GM23338 (cell line): ENCODE measurements at regions not wholly inside any gene's neighbourhood (a gene's known extent, or its start where the extent isn't known, plus 50 kb on each side); places are given as distances from the start of the nearest gene placed in this dataset.

ENCODE experiments used
- ATAC-seq: fragments of 200-7000 bp; cut with Tn5 transposase; 3 replicates; pipeline ENCODE4 v1.9.1; 2020
- DNase-seq: peaks from one replicate; pipeline ENCODE4 v3.0.0-alpha.2; 2015; ENCODE audit warnings: low spot score
- H2AFZ ChIP-seq: fragments of 200-600 bp; sonication (generic); 2 replicates; pipeline ENCODE4 v1.8.0; 2016; ENCODE audit warnings: antibody characterized with exemption, mild to moderate bottlenecking, moderate library complexity
- H3F3A ChIP-seq: fragments of 200-600 bp; sonication (generic); replicated peaks from 2 replicates; pipeline ENCODE4 v1.8.0; 2017; ENCODE audit warnings: antibody characterized with exemption, mixed run types, low read depth
- H3K27ac ChIP-seq: fragments of 200-600 bp; sonication (generic); 2 replicates; pipeline ENCODE4 v1.6.1; 2016; ENCODE audit warnings: low read depth
- H3K27me3 ChIP-seq: fragments of 200-600 bp; sonication (generic); 2 replicates; pipeline ENCODE4 v1.8.0; 2016; ENCODE audit warnings: mild to moderate bottlenecking, mixed run types, moderate library complexity; ENCODE audit not compliant: insufficient read depth
- H3K36me3 ChIP-seq: fragments of 200-600 bp; sonication (generic); 2 replicates; pipeline ENCODE4 v1.8.0; 2016; ENCODE audit warnings: mild to moderate bottlenecking; ENCODE audit not compliant: insufficient read depth
- H3K4me1 ChIP-seq: fragments of 200-600 bp; sonication (generic); 2 replicates; pipeline ENCODE4 v1.8.0; 2016; ENCODE audit warnings: mild to moderate bottlenecking, moderate library complexity; ENCODE audit not compliant: insufficient read depth
- H3K4me2 ChIP-seq: fragments of 200-600 bp; sonication (generic); 2 replicates; pipeline ENCODE4 v1.7.1; 2017; ENCODE audit warnings: mixed run types
- H3K4me3 ChIP-seq: fragments of 200-600 bp; sonication (generic); 2 replicates; pipeline ENCODE4 v1.6.1; 2016; ENCODE audit warnings: mixed run types
- H3K79me2 ChIP-seq: fragments of 200-600 bp; sonication (generic); replicated peaks from 2 replicates; pipeline ENCODE4 v1.8.0; 2017; ENCODE audit warnings: mild to moderate bottlenecking; ENCODE audit not compliant: insufficient read depth
- H3K9me2 ChIP-seq: fragments of 200-600 bp; sonication (generic); 2 replicates; pipeline ENCODE4 v1.8.0; 2017; ENCODE audit not compliant: insufficient read depth
- H4K20me1 ChIP-seq: fragments of 200-600 bp; sonication (generic); replicated peaks from 2 replicates; pipeline ENCODE4 v1.8.0; 2017; ENCODE audit warnings: mild to moderate bottlenecking; ENCODE audit not compliant: insufficient read depth
- H3K27ac Mint-ChIP-seq: 2 replicates; pipeline ENCODE4 v1.8.0; 2020; ENCODE audit warnings: inconsistent platforms, mild to moderate bottlenecking, moderate library complexity, mixed read lengths
- H3K27me3 Mint-ChIP-seq: 3 replicates; pipeline ENCODE4 v1.8.0; 2022; ENCODE audit warnings: low read depth, mild to moderate bottlenecking, moderate library complexity, mixed read lengths, inconsistent platforms; ENCODE audit not compliant: insufficient read depth, poor library complexity
- H3K36me3 Mint-ChIP-seq: 3 replicates; pipeline ENCODE4 v1.8.0; 2021; ENCODE audit warnings: low read depth, mild to moderate bottlenecking, inconsistent platforms, moderate library complexity, mixed read lengths
- H3K4me1 Mint-ChIP-seq: 3 replicates; pipeline ENCODE4 v1.8.0; 2020; ENCODE audit warnings: mild to moderate bottlenecking, inconsistent platforms, mixed read lengths
- H3K4me3 Mint-ChIP-seq: 3 replicates; pipeline ENCODE4 v1.8.0; 2021; ENCODE audit warnings: moderate library complexity, mild to moderate bottlenecking, inconsistent platforms, mixed read lengths
- H3K9me3 Mint-ChIP-seq: 3 replicates; pipeline ENCODE4 v1.8.0; 2020; ENCODE audit warnings: moderate library complexity, mild to moderate bottlenecking, inconsistent platforms, mixed read lengths
- EZH2 ChIP-seq: fragments of 200-600 bp; sonication (generic); IDR thresholded peaks from one replicate; pipeline ENCODE4 v1.8.0; 2017; ENCODE audit warnings: antibody characterized with exemption, mild to moderate bottlenecking, low read depth; ENCODE audit not compliant: unreplicated experiment
- NANOG ChIP-seq: IDR thresholded peaks from 2 replicates; pipeline ENCODE4 v1.6.1; 2016; ENCODE audit warnings: antibody characterized with exemption, borderline replicate concordance
- POLR2AphosphoS5 ChIP-seq: IDR thresholded peaks from 2 replicates; pipeline ENCODE4 v1.6.1; 2016; ENCODE audit warnings: antibody characterized with exemption, low read depth
- STAT1 ChIP-seq: IDR thresholded peaks from one replicate; pipeline ENCODE4 v1.6.1; 2016; ENCODE audit warnings: antibody characterized with exemption; ENCODE audit not compliant: unreplicated experiment
- ZNF114 ChIP-seq: fragments of 250-450 bp; sonication (Bioruptor Pico); IDR thresholded peaks from 2 replicates; pipeline ENCODE4 v1.5.0; 2020; ENCODE audit warnings: mild to moderate bottlenecking, moderate library complexity
- ZNF331 ChIP-seq: fragments of 250-450 bp; sonication (Bioruptor Pico); IDR thresholded peaks from 2 replicates; pipeline ENCODE4 v1.5.0; 2020; ENCODE audit warnings: low read depth, mild to moderate bottlenecking, moderate library complexity
- TF ChIP-seq, protein P1 (sequence below): fragments of 250-450 bp; sonication (Bioruptor Pico); IDR thresholded peaks from 2 replicates; pipeline ENCODE4 v1.5.0; 2020; ENCODE audit warnings: mild to moderate bottlenecking, moderate library complexity

- TF ChIP-seq, protein P1, sequence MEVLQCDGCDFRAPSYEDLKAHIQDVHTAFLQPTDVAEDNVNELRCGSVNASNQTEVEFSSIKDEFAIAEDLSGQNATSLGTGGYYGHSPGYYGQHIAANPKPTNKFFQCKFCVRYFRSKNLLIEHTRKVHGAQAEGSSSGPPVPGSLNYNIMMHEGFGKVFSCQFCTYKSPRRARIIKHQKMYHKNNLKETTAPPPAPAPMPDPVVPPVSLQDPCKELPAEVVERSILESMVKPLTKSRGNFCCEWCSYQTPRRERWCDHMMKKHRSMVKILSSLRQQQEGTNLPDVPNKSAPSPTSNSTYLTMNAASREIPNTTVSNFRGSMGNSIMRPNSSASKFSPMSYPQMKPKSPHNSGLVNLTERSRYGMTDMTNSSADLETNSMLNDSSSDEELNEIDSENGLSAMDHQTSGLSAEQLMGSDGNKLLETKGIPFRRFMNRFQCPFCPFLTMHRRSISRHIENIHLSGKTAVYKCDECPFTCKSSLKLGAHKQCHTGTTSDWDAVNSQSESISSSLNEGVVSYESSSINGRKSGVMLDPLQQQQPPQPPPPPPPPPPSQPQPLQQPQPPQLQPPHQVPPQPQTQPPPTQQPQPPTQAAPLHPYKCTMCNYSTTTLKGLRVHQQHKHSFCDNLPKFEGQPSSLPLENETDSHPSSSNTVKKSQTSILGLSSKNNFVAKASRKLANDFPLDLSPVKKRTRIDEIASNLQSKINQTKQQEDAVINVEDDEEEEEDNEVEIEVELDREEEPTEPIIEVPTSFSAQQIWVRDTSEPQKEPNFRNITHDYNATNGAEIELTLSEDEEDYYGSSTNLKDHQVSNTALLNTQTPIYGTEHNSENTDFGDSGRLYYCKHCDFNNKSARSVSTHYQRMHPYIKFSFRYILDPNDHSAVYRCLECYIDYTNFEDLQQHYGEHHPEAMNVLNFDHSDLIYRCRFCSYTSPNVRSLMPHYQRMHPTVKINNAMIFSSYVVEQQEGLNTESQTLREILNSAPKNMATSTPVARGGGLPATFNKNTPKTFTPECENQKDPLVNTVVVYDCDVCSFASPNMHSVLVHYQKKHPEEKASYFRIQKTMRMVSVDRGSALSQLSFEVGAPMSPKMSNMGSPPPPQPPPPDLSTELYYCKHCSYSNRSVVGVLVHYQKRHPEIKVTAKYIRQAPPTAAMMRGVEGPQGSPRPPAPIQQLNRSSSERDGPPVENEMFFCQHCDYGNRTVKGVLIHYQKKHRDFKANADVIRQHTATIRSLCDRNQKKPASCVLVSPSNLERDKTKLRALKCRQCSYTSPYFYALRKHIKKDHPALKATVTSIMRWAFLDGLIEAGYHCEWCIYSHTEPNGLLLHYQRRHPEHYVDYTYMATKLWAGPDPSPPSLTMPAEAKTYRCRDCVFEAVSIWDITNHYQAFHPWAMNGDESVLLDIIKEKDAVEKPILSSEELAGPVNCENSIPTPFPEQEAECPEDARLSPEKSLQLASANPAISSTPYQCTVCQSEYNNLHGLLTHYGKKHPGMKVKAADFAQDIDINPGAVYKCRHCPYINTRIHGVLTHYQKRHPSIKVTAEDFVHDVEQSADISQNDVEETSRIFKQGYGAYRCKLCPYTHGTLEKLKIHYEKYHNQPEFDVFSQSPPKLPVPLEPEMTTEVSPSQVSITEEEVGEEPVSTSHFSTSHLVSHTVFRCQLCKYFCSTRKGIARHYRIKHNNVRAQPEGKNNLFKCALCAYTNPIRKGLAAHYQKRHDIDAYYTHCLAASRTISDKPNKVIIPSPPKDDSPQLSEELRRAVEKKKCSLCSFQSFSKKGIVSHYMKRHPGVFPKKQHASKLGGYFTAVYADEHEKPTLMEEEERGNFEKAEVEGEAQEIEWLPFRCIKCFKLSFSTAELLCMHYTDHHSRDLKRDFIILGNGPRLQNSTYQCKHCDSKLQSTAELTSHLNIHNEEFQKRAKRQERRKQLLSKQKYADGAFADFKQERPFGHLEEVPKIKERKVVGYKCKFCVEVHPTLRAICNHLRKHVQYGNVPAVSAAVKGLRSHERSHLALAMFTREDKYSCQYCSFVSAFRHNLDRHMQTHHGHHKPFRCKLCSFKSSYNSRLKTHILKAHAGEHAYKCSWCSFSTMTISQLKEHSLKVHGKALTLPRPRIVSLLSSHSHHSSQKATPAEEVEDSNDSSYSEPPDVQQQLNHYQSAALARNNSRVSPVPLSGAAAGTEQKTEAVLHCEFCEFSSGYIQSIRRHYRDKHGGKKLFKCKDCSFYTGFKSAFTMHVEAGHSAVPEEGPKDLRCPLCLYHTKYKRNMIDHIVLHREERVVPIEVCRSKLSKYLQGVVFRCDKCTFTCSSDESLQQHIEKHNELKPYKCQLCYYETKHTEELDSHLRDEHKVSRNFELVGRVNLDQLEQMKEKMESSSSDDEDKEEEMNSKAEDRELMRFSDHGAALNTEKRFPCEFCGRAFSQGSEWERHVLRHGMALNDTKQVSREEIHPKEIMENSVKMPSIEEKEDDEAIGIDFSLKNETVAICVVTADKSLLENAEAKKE (CRISPR knock-in tag), result no peak; the same call in 1 of the 2 replicates
Observed at GRCh38 chr2:74740741-74741431, 86.8 kb downstream of the SEMA4F start (continued).

DNA sequence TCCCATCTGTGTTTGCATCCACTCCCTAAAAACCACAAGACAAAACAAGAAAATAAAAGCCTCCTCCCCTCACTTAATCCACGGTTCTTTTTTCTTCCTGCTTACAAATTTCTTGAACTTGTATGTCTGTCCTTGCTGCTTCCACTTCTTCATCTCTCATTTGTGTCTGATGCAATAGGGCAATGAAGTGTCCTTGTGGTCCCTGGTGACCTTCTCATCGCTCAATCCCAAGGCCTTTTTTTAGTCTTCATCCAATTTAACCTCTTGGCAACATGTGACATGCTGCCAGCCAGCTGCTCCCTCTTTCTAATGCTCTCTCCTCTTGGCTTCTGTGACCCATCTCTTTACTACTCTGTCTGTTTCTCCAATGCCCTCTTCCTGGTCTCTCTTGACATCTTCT, 87.6 kb downstream of the SEMA4F start:
- Mint-ChIP-seq H3K9me3 (peaks cover 8% of the 10 kb centered on the region; the same call in 2 of the 3 replicates), H3K36me3 (peaks cover 9% of the 10 kb centered on the region), H3K4me3 (no peak overlapping the region), H3K27me3 (no peaks in the 10 kb centered on the region), H3K4me1 (peaks cover 20% of the 10 kb centered on the region), H3K27ac (no peak overlapping the region)
- peaks cover 5% of the 10 kb centered on the region; the same call in 1 of the 2 replicates for H3K9me2 ChIP-seq
- ATAC-seq (no peak), DNase-seq (no peak)
- no peak overlapping the region for H3K4me3 ChIP-seq
- H3K27ac ChIP-seq, result no peak overlapping the region
- peaks cover 6% of the 10 kb centered on the region; the same call in 1 of the 2 replicates for H3K4me1 ChIP-seq
- TF ChIP-seq ZNF331 (CRISPR knock-in tag), result no peak
- no peak for TF ChIP-seq NANOG
- TF ChIP-seq EZH2, result no peak
- no peak for TF ChIP-seq POLR2AphosphoS5
- no peak for TF ChIP-seq STAT1
- TF ChIP-seq ZNF114 (CRISPR knock-in tag), result no peak
- H2AFZ ChIP-seq, result peak overlapping the region; percentile 74; the same call in 1 of the 2 replicates
- no peaks in the 10 kb centered on the region for H3K79me2 ChIP-seq
- H4K20me1 ChIP-seq, result no peaks in the 10 kb centered on the region
- H3K27me3 ChIP-seq, result no peaks in the 10 kb centered on the region
- H3F3A ChIP-seq, result no peaks in the 10 kb centered on the region
- H3K4me2 ChIP-seq, result no peak overlapping the region
- H3K36me3 ChIP-seq, result no peaks in the 10 kb centered on the region
